ENCODE measurements at regions not wholly inside any gene's neighbourhood (a gene's known extent, or its start where the extent isn't known, plus 50 kb on each side); places are given as distances from the start of the nearest gene placed in this dataset.
A peak's percentile ranks its signal among the peaks of the same experiment; 100 is the strongest.

DNA sequence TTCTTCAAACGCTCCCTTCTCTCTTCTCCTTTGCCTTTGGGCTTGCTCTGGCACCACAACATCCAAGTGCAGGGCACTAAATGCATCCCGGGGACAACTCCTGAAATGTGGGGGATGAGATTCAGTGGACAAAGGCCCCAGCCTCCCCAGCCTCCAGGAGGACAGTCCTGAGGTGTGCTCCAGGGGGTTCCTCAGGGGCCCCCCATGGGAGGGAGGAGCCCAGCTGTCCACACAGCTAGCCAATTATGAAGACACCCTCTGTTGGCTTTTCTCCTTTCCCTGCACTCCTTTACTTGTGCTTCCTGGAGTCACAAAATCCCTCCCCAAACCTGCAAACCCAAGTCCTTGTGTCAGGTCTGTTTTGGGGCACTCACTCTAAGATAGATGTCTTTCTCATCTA is 735.4 kb downstream of the PTPRU start:
- H3K9me3 Mint-ChIP-seq (ENCODE audit: low read depth) = peaks cover 3% of the 10 kb centered on the region
- no peak for ATAC-seq
- H3K4me3 Mint-ChIP-seq = no peak overlapping the region
- no peaks in the 10 kb centered on the region for H3K4me1 Mint-ChIP-seq
- no peaks in the 10 kb centered on the region for H3K27me3 Mint-ChIP-seq
- CTCF ChIA-PET = no interaction called here
- DNase-seq = peak; percentile 8
- H3K36me3 Mint-ChIP-seq = no peaks in the 10 kb centered on the region
- H3K27ac Mint-ChIP-seq = no peak overlapping the region

DNA sequence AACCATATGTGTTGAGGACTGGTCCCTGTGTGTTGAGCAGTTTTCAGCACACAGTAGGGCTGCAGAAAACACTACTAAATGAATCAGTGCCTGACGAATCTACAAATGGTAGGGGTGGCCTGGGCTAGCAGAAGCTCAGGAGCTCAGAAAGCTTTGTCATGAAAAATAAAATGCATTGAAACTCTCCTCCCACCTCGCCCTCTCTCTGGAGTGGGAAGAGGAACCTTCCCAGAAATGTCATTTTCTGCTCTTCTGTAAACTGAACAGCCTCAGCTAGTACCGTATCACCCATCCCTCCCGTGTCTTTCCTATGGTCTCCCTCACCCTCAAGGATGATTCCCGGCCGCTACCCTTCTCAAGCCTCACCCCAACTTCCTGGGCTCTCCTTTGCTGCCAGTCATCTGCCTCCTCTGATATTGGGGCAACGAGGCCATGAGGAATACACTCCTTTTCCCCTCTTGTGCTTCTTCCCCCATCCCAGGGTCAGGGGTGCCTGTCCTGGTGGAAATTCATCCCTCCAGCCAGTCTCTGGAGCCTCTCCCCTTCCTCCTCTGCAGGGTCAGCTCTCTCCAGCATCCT is 734.5 kb downstream of the PTPRU start:
- Mint-ChIP-seq H3K4me3 (no peak overlapping the region), H3K9me3 (ENCODE audit: low read depth) (peaks cover 3% of the 10 kb centered on the region), H3K27me3 (no peaks in the 10 kb centered on the region), H3K4me1 (no peaks in the 10 kb centered on the region), H3K27ac (no peak overlapping the region), H3K36me3 (no peaks in the 10 kb centered on the region)
- ATAC-seq = no peak
- CTCF ChIA-PET = no interaction called here
- no peak for DNase-seq

DNA sequence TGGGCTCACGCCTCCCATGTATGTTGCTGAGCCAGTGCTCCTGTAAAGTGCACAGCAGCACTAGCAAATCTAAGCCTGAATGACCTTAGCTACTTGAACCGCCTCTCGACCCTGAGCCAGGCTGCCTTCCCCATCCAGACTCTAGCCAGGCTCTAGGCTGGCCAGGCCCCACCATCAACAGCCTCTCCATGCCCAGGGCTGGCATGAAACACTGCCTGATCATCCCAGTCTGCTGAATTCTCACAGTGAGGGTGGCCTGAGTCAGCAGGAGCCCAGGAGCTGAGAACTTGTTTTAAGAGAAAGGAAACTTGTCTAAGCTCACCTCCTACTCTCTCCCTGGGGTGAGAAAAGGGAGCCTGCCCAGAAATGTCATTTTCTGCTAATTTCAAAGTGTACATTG is 733.3 kb downstream of the PTPRU start:
- Mint-ChIP-seq H3K4me3 (no peak overlapping the region), H3K27me3 (no peaks in the 10 kb centered on the region), H3K4me1 (no peaks in the 10 kb centered on the region), H3K36me3 (no peaks in the 10 kb centered on the region), H3K27ac (no peak overlapping the region), H3K9me3 (ENCODE audit: low read depth) (peaks cover 3% of the 10 kb centered on the region)
- DNase-seq (peak; percentile 18), ATAC-seq (no peak)
- CTCF ChIA-PET = no interaction called here

DNA sequence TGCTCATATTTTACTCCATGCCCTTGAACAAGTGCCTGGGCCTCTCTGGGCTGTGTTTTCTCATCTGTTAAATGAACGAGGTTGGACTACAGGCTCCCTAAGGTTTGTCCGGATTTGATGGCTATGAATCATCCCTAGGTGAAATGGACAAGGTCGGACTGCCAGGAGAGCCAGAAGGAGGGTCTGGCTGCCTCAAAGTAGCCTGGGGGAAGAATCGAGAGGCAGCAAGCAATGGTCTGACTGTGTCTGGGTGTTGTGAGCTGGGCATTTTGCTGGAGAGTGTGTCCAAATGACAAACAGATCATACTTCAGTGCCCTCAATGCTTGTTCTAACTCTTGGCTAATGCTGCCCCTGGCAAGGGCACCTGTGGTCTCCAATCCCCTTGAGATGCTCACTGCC is 730.9 kb downstream of the PTPRU start:
- Mint-ChIP-seq H3K4me3 (no peak overlapping the region), H3K36me3 (no peaks in the 10 kb centered on the region), H3K4me1 (no peaks in the 10 kb centered on the region), H3K27ac (no peak overlapping the region), H3K27me3 (no peaks in the 10 kb centered on the region), H3K9me3 (ENCODE audit: low read depth) (peaks cover 3% of the 10 kb centered on the region)
- no peak for ATAC-seq
- CTCF ChIA-PET = no interaction called here
- no peak for DNase-seq

DNA sequence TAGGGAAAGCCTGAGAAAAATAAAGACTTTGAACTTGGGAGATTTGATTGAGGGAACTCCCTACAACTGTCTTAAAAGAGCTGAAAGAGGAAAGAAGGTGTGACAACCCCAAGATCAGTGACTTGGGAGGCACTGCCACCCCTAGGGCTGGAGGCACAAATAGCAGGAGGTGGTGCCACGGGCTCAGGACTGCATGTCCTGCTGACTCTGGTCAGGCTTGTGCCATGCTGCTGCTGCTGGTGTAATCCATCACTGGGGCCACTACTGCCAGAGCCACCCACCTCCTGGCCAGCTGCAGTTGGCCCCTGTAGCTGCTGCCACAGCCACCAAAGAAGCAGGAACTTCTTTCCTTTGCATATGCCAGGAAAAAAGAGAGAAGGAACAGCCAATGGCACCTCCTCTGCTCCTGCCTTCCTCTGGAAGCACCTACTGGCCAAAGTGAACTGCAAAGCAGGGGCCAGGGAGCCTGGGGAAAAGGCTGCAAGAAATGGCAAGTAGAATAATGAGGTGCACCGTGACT is 730.3 kb downstream of the PTPRU start:
- Mint-ChIP-seq H3K4me3 (no peak overlapping the region), H3K27ac (no peak overlapping the region), H3K9me3 (ENCODE audit: low read depth) (peaks cover 3% of the 10 kb centered on the region), H3K4me1 (no peaks in the 10 kb centered on the region), H3K36me3 (no peaks in the 10 kb centered on the region), H3K27me3 (no peaks in the 10 kb centered on the region)
- ATAC-seq (no peak), DNase-seq (no peak)
- CTCF ChIA-PET = no interaction called here

DNA sequence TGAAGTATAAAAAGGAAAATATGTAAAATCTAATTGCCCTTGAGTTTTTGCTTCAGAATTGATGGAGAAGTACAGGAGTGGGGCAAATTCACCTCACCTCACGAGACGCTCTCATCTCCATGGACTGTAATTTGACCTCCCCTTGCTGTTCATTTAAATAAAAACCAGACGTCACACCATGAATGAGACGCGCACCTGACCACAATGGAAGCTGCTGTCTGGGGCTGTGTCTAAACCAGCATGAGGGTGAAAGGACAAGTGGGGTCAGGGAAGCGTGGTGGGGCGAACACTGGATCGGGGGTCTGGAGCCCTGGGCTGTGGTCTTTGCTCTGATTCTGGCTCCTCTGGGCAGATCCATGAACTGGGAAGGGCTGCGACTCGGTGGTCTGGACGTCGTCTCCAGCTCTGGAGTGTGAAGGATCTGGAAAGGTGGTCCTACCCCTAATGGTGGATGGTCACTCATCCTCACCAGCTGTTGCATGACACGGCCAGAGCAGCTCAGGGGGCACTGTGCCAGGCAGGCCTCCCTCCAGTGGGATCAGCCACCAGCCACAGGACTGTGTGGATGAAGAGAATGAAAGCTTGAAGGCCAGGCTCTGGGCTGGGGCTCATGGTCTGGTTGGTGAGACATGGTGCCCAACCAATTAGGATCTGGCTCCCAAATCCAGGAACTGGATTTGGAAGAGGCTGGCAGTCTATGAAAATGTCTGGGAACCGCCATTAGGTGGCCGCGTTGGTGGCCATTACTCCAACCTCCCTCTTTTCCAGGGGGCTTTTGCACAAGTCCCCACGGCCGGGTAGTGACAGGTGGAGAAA is 728.6 kb downstream of the PTPRU start:
- no peak for ATAC-seq
- Mint-ChIP-seq H3K9me3 (ENCODE audit: low read depth) (peaks cover 3% of the 10 kb centered on the region), H3K27me3 (no peaks in the 10 kb centered on the region), H3K27ac (no peak overlapping the region), H3K36me3 (no peaks in the 10 kb centered on the region), H3K4me3 (no peak overlapping the region), H3K4me1 (no peaks in the 10 kb centered on the region)
- CTCF ChIA-PET = no interaction called here
- peak; percentile 15 for DNase-seq

DNA sequence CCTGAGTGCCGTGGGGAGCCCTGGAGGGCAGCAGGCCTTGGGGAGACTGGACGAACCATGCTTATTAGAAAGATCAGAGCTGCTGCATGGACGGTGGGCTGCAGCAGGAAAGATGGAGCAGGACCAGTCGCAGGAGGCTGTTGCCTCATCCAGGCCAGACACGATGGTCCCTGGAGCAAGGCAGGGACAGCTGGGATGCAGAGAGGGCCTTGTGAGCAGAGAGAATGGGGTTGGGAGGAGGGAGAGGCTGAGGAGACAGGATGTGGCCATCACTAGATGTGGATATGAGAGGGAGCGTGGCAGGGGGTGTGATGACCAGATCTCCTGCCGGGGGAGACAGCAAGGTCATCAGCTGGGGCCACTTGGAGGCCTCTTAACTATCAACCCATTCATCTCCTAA is 727.6 kb downstream of the PTPRU start:
- H3K9me3 Mint-ChIP-seq (ENCODE audit: low read depth) = peaks cover 1% of the 10 kb centered on the region
- ATAC-seq (no peak), DNase-seq (peak; percentile 8)
- H3K27me3 Mint-ChIP-seq = no peaks in the 10 kb centered on the region
- H3K4me3 Mint-ChIP-seq = no peak overlapping the region
- no peaks in the 10 kb centered on the region for H3K36me3 Mint-ChIP-seq
- CTCF ChIA-PET = no interaction called here
- H3K27ac Mint-ChIP-seq = no peak overlapping the region
- H3K4me1 Mint-ChIP-seq = no peaks in the 10 kb centered on the region

DNA sequence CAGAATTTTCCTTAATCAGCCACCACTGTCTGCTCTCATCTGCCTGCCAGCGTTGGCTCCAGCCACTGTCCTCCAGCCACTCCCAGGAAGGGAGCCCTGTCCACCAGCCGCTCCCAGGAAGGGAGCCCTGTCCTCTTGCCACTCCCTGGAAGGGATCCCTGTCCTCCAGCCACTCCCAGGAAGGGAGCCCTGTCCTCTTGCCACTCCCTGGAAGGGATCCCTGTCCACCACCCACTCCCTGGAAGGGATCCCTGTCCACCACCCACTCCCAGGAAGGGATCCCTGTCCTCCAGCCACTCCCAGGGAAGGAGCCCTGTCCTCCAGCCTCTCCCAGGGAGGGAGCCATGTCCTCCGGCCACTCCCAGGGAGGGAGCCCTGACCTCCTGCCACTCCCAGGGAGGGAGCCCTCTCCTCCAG is 726.5 kb downstream of the PTPRU start:
- Mint-ChIP-seq H3K4me1 (no peaks in the 10 kb centered on the region), H3K9me3 (ENCODE audit: low read depth) (no peaks in the 10 kb centered on the region), H3K4me3 (no peak overlapping the region), H3K27me3 (no peaks in the 10 kb centered on the region), H3K36me3 (no peaks in the 10 kb centered on the region), H3K27ac (no peak overlapping the region)
- DNase-seq (peak; percentile 15), ATAC-seq (no peak)
- CTCF ChIA-PET = no interaction called here

DNA sequence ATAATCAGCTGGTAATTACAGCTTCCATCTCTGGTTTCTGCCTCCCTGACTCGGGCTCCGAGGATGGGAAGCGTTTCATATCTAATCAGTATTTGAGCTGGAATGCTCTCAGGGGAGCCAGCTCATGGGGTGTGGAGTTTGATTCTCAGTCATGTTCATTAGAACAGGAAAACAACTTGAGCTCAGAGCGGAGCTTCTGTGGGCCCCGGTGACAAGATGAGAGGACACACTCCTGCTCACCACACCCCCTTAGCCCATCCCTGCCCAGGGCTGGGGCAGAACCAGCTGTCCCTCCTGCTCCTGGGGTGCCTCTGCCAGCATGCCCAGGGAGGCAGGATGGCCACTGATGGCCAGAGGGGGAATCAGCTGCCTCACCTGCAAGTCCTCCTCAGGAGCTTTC is 726.0 kb downstream of the PTPRU start:
- DNase-seq (peak; percentile 11), ATAC-seq (no peak)
- Mint-ChIP-seq H3K27ac (no peak overlapping the region), H3K4me1 (no peaks in the 10 kb centered on the region), H3K27me3 (no peaks in the 10 kb centered on the region), H3K4me3 (no peak overlapping the region), H3K9me3 (ENCODE audit: low read depth) (no peaks in the 10 kb centered on the region), H3K36me3 (no peaks in the 10 kb centered on the region)
- CTCF ChIA-PET = no interaction called here

DNA sequence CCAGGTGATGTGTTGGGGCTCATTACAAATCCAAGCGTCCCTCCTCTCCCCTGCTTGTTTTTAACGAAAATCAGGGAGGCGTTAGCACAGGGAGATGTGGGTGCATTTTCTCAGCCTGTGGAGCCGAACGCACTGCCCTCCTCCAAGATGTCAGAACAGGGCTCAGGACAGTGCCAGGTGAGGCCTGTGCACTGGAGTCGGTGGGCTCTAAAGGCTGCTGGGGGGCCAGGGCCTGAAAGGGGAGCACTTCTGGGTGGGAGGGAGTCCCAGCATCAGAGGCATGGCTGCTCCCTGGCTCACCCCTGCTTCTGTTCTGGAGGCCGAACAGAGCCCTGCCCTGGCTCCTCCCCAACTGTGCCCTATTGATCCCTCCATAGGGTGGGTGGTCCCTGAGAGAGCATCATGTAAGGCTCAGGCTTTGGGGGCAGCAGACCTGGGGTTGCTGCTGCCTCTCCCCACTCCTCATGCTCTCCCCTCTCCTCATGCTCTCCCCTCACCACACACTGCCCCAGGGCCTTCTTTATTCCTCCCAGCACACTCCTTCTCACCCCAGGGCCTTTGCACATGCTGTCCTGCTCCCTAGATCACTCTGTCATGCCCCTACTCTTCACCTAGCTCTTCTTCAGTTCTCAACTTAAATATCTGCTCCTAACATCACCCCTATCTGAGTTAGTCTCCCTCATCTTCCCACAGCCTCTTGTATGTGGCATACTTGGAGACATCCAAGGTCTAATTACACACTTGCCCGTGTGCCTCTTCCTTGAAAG is 725.2 kb downstream of the PTPRU start:
- Mint-ChIP-seq H3K36me3 (no peaks in the 10 kb centered on the region), H3K4me3 (no peak overlapping the region), H3K4me1 (peaks cover 3% of the 10 kb centered on the region), H3K27me3 (no peaks in the 10 kb centered on the region), H3K27ac (no peak overlapping the region), H3K9me3 (ENCODE audit: low read depth) (no peaks in the 10 kb centered on the region)
- CTCF ChIA-PET = no interaction called here
- ATAC-seq = no peak
- peak; percentile 8 for DNase-seq

DNA sequence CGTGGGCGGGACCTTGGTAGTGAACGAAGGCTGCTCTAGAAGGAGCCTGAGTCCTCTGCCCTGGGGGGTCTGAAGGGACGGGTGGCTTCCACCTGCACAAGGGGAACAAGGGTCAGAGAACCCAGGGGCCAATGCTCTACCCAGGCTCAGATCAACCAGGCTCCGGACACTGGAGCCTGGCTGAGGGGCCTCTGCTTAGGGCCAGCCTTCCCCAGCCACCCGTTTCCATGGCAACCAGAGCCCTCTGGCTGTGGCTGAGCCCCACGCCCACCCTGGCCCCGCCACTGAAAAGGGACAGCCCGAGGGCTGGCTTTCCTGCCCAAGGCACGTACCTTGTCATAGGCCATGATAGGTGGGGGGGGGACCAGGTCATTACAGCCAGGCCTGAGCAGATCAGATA is 724.6 kb downstream of the PTPRU start:
- H3K27ac Mint-ChIP-seq = no peak overlapping the region
- no peaks in the 10 kb centered on the region for H3K9me3 Mint-ChIP-seq (ENCODE audit: low read depth)
- H3K36me3 Mint-ChIP-seq = no peaks in the 10 kb centered on the region
- no peak overlapping the region for H3K4me3 Mint-ChIP-seq
- DNase-seq (peak; percentile 30), ATAC-seq (no peak)
- H3K27me3 Mint-ChIP-seq = no peaks in the 10 kb centered on the region
- H3K4me1 Mint-ChIP-seq = peaks cover 3% of the 10 kb centered on the region
- CTCF ChIA-PET = no interaction called here

DNA sequence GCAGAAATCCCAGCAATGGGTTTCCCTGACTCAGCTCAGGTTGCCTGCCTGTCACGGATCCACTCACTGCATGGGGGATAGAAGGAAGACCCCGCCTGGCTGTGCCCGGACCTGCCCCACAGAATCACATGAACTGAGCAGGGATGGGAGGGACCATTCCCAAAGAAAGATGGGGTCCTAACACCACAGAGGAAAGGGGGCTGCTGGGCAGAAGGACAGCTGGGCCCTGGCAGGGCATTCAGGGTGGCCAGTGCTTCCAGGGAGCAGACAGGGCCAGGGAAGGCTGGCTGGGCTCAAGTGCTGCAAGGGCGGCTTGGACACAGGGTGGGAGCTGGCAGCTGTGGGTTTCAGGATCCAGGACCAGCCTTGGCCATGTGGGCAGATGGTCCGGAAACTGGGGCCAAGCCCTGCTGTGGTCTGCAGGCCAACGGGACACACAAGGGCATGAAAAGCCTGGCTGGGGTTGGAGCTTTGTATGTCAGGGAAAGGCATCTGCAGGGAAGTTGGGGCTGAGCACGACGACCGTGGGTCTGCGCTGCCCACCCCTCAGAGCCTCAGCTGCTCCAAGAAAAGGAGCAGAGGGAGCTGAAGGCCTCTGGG is 723.9 kb downstream of the PTPRU start:
- Mint-ChIP-seq H3K36me3 (no peaks in the 10 kb centered on the region), H3K27ac (no peak overlapping the region), H3K27me3 (no peaks in the 10 kb centered on the region), H3K4me1 (peaks cover 3% of the 10 kb centered on the region), H3K9me3 (ENCODE audit: low read depth) (no peaks in the 10 kb centered on the region), H3K4me3 (no peak overlapping the region)
- DNase-seq = peak; percentile 19
- CTCF ChIA-PET = no interaction called here
- no peak for ATAC-seq

DNA sequence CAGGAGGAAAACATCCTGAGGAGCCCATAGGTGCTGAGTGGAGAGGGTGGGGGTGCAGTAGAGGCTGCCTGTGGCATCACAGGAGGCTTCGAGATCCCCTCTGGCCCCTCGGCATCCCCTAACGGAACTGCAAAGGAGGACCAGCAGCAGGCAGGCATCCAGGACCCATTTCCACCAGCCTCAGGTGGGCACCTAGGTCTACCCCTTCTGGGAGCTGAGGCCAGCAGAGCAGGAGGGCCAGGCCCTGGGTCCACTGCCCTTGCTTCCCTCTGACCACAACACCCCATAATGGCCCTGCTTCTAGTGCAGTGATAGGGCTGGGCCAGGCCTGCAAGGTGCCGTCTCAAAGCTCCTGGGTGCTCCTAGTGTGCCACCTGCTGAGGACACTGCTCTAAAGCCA is 723.0 kb downstream of the PTPRU start:
- H3K4me3 Mint-ChIP-seq = no peak overlapping the region
- ATAC-seq = no peak

More for the DNA sequence above, 723.0 kb downstream of the PTPRU start:
- Mint-ChIP-seq H3K27me3 (no peaks in the 10 kb centered on the region), H3K27ac (no peak overlapping the region), H3K36me3 (no peaks in the 10 kb centered on the region), H3K4me1 (peaks cover 3% of the 10 kb centered on the region), H3K9me3 (ENCODE audit: low read depth) (no peaks in the 10 kb centered on the region)
- CTCF ChIA-PET = no interaction called here
- no peak for DNase-seq

All from activated CD8-positive, alpha-beta memory T cell treated with anti-CD3 and anti-CD28 coated beads, Interleukin-2, amount 10 ng/mL, durations not matched to agents 7 days and 5 days (primary cell).